HG03575 (cell line): ENCODE measurements at regions not wholly inside any gene's neighbourhood (a gene's known extent, or its start where the extent isn't known, plus 50 kb on each side); places are given as distances from the start of the nearest gene placed in this dataset.
"Not testable (repeated sequence)": the region's sequence is repeated elsewhere in the genome, so short reads cannot be mapped to it uniquely, and the experiment has no call there.

Source experiments
- ATAC-seq: cut with Tn5 transposase; IDR thresholded peaks from one replicate; pipeline ENCODE4 v1.9.1; 2021; ENCODE audit not compliant: unreplicated experiment, insufficient number of reproducible peaks, low FRiP score; ENCODE audit errors: extremely low read depth

- not testable (repeated sequence) for ATAC-seq
Observed at GRCh38 chr6:73990609-73991238, 294.7 kb downstream of the CD109 start.

GRCh38 chr6:73989428-73989827, 293.4 kb downstream of the CD109 start:
- no peak for ATAC-seq

- no peak for ATAC-seq
Observed at GRCh38 chr6:73985891-73986290, 289.9 kb downstream of the CD109 start.

- no peak for ATAC-seq
Observed at GRCh38 chr6:73984571-73985210, 288.7 kb downstream of the CD109 start.

- no peak for ATAC-seq
Observed at GRCh38 chr6:73983367-73983766, 287.4 kb downstream of the CD109 start.

GRCh38 chr6:73980096-73980495, 284.1 kb downstream of the CD109 start:
- no peak for ATAC-seq

- ATAC-seq, result no peak
Observed at GRCh38 chr6:73978330-73978729, 282.3 kb downstream of the CD109 start.

GRCh38 chr6:73972518-73972917, 276.5 kb downstream of the CD109 start:
- not testable (repeated sequence) for ATAC-seq

GRCh38 chr6:73969971-73970970, 274.3 kb downstream of the CD109 start:
- ATAC-seq, result no peak

- no peak for ATAC-seq
Observed at GRCh38 chr6:73968221-73968757, 272.3 kb downstream of the CD109 start.

GRCh38 chr6:73965539-73966029, 269.6 kb downstream of the CD109 start:
- ATAC-seq, result no peak

- no peak for ATAC-seq
Observed at GRCh38 chr6:73964241-73964854, 268.3 kb downstream of the CD109 start.

GRCh38 chr6:73962884-73963283, 266.9 kb downstream of the CD109 start:
- ATAC-seq, result no peak

GRCh38 chr6:73956305-73956704, 260.3 kb downstream of the CD109 start:
- no peak for ATAC-seq

- ATAC-seq, result no peak
Observed at GRCh38 chr6:73955800-73956199, 259.8 kb downstream of the CD109 start.

- no peak for ATAC-seq
Observed at GRCh38 chr6:73954881-73955280, 258.9 kb downstream of the CD109 start.

GRCh38 chr6:73951183-73951582, 255.2 kb downstream of the CD109 start:
- no peak for ATAC-seq

GRCh38 chr6:73943930-73944652, 248.1 kb downstream of the CD109 start:
- ATAC-seq, result no peak
